ENCODE measurements at regions not wholly inside any gene's neighbourhood (a gene's known extent, or its start where the extent isn't known, plus 50 kb on each side); places are given as distances from the start of the nearest gene placed in this dataset.

DNA sequence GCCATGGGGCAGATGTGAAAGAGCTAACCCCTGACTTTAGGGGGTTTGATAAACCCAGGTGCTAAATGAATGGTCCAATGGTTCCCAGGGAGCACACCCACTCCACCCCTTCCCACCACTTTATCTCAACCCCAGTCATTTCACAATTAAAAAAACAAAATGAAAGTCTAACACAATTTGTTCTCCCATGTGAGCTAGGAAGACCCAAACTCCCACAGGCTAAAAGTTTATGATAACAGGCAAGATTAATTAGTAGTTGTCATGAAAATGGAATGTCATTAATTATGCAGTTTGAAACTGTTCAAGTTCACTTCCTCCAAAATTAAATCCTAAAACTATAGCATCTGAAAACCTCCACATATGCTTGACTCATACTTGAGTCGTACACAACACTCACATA lies 63.3 kb upstream of the TPM1 start:
- FAIRE-seq (no peak), DNase-seq (ENCODE audit: low read depth, low spot score) (no peak)
- no peaks in the 10 kb centered on the region for H3K9me1 ChIP-seq (ENCODE audit: control insufficient read depth, extremely low read depth, insufficient read depth, low read length)
- dilution Hi-C loops (cut with MboI; ENCODE audit: extremely low pct_ligation_motif_present, low sequenced_read_pairs), result no loop called here
- no peaks in the 10 kb centered on the region for H3K9me3 ChIP-seq (ENCODE audit: control insufficient read depth, low read depth, low read length)
- no peak overlapping the region for H3K4me2 ChIP-seq (ENCODE audit: control insufficient read depth, extremely low read depth, insufficient read depth, low read depth, low read length)
- TF ChIP-seq, protein P1, sequence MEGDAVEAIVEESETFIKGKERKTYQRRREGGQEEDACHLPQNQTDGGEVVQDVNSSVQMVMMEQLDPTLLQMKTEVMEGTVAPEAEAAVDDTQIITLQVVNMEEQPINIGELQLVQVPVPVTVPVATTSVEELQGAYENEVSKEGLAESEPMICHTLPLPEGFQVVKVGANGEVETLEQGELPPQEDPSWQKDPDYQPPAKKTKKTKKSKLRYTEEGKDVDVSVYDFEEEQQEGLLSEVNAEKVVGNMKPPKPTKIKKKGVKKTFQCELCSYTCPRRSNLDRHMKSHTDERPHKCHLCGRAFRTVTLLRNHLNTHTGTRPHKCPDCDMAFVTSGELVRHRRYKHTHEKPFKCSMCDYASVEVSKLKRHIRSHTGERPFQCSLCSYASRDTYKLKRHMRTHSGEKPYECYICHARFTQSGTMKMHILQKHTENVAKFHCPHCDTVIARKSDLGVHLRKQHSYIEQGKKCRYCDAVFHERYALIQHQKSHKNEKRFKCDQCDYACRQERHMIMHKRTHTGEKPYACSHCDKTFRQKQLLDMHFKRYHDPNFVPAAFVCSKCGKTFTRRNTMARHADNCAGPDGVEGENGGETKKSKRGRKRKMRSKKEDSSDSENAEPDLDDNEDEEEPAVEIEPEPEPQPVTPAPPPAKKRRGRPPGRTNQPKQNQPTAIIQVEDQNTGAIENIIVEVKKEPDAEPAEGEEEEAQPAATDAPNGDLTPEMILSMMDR (optimal IDR thresholded peaks at IDR 0.05 in 1 of 3, IDR thresholded peaks at IDR 0.05 in 1 of 3, conservative IDR thresholded peaks at IDR 0.05 in 1 of 3; ENCODE audit: extremely low read depth in 1 of 3, insufficient read depth in 2 of 3, low read length in 3 of 3), result no peak
- no peak for TF ChIP-seq EZH2 (IDR thresholded peaks at IDR 0.05; ENCODE audit: low read length)
- H3K4me1 ChIP-seq (ENCODE audit: control insufficient read depth, extremely low read depth, insufficient read depth, low read length), result no peaks in the 10 kb centered on the region
- no peak overlapping the region for H3K27ac ChIP-seq (ENCODE audit: control insufficient read depth, insufficient read depth, low read length)
- H3K36me3 ChIP-seq (ENCODE audit: control insufficient read depth in 2 of 2, extremely low read depth in 1 of 2, insufficient read depth in 2 of 2, low read length in 2 of 2), result no peaks in the 10 kb centered on the region
- H2AFZ ChIP-seq (ENCODE audit: control insufficient read depth, low read length), result no peak overlapping the region
- H3K4me3 ChIP-seq (ENCODE audit: control insufficient read depth in 2 of 3, extremely low read depth in 1 of 3, insufficient read depth in 2 of 3, low read depth in 1 of 3, low read length in 3 of 3), result no peak overlapping the region
- H3K9ac ChIP-seq (ENCODE audit: control insufficient read depth, extremely low read depth, insufficient read depth, low read length), result no peak overlapping the region
- H4K20me1 ChIP-seq (ENCODE audit: control insufficient read depth, extremely low read depth, insufficient read depth, low read length), result no peaks in the 10 kb centered on the region
- no peaks in the 10 kb centered on the region for H3K27me3 ChIP-seq (ENCODE audit: control insufficient read depth, extremely low read depth, insufficient read depth, low read length)
- no peaks in the 10 kb centered on the region for H3K79me2 ChIP-seq (ENCODE audit: control insufficient read depth, insufficient read depth, low read length)

DNA sequence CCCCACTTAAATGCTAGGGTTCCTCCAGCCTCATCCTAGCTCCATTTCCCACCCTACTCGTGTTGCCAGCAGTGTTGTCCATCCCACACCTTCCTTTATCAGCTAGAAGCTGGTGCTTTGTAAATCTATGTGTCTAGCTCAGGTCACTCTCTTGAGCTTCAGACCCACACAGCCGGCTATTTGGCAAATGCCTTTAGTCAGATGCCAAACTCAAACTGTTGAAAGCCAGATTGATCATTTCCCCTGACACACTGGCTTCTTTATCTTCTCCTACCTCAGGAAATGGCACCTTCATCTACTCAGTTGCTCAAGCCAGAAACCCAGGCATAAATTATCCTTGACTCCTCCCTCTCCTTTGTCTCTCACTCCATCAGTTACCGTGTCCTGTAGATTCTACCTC lies 61.5 kb upstream of the TPM1 start:
- Histone ChIP-seq H3K27ac (ENCODE audit: control insufficient read depth, insufficient read depth, low read length) (no peak overlapping the region), H3K4me1 (ENCODE audit: control insufficient read depth, extremely low read depth, insufficient read depth, low read length) (no peaks in the 10 kb centered on the region), H3K79me2 (ENCODE audit: control insufficient read depth, insufficient read depth, low read length) (no peaks in the 10 kb centered on the region), H3K4me2 (ENCODE audit: control insufficient read depth, extremely low read depth, insufficient read depth, low read depth, low read length) (no peak overlapping the region), H3K4me3 (ENCODE audit: control insufficient read depth in 2 of 3, extremely low read depth in 1 of 3, insufficient read depth in 2 of 3, low read depth in 1 of 3, low read length in 3 of 3) (no peak overlapping the region), H2AFZ (ENCODE audit: control insufficient read depth, low read length) (no peak overlapping the region), H4K20me1 (ENCODE audit: control insufficient read depth, extremely low read depth, insufficient read depth, low read length) (no peaks in the 10 kb centered on the region), H3K9me1 (ENCODE audit: control insufficient read depth, extremely low read depth, insufficient read depth, low read length) (no peaks in the 10 kb centered on the region), H3K9me3 (ENCODE audit: control insufficient read depth, low read depth, low read length) (no peaks in the 10 kb centered on the region), H3K27me3 (ENCODE audit: control insufficient read depth, extremely low read depth, insufficient read depth, low read length) (peaks cover 4% of the 10 kb centered on the region), H3K36me3 (ENCODE audit: control insufficient read depth in 2 of 2, extremely low read depth in 1 of 2, insufficient read depth in 2 of 2, low read length in 2 of 2) (no peaks in the 10 kb centered on the region), H3K9ac (ENCODE audit: control insufficient read depth, extremely low read depth, insufficient read depth, low read length) (no peak overlapping the region)
- DNase-seq (ENCODE audit: low read depth, low spot score) (no peak), FAIRE-seq (no peak)
- no peak for TF ChIP-seq EZH2 (IDR thresholded peaks at IDR 0.05; ENCODE audit: low read length)
- TF ChIP-seq, protein P1 (optimal IDR thresholded peaks at IDR 0.05 in 1 of 3, IDR thresholded peaks at IDR 0.05 in 1 of 3, conservative IDR thresholded peaks at IDR 0.05 in 1 of 3; ENCODE audit: extremely low read depth in 1 of 3, insufficient read depth in 2 of 3, low read length in 3 of 3), result no peak
- dilution Hi-C loops (cut with MboI; ENCODE audit: extremely low pct_ligation_motif_present, low sequenced_read_pairs), result no loop called here

Data from keratinocyte (primary cell).